GDM1 (cell line): ENCODE measurements at regions not wholly inside any gene's neighbourhood (a gene's known extent, or its start where the extent isn't known, plus 50 kb on each side); places are given as distances from the start of the nearest gene placed in this dataset.
"Not testable (repeated sequence)": the region's sequence is repeated elsewhere in the genome, so short reads cannot be mapped to it uniquely, and the experiment has no call there.

Experiments used
- DNase-seq: peaks from one replicate; lab custom pipeline; 2025; lab: John Stamatoyannopoulos, UW

GRCh38 chr15:38002883-38003477 is 68.5 kb downstream of the TMCO5A start:
- peak; percentile 38 for DNase-seq

DNA sequence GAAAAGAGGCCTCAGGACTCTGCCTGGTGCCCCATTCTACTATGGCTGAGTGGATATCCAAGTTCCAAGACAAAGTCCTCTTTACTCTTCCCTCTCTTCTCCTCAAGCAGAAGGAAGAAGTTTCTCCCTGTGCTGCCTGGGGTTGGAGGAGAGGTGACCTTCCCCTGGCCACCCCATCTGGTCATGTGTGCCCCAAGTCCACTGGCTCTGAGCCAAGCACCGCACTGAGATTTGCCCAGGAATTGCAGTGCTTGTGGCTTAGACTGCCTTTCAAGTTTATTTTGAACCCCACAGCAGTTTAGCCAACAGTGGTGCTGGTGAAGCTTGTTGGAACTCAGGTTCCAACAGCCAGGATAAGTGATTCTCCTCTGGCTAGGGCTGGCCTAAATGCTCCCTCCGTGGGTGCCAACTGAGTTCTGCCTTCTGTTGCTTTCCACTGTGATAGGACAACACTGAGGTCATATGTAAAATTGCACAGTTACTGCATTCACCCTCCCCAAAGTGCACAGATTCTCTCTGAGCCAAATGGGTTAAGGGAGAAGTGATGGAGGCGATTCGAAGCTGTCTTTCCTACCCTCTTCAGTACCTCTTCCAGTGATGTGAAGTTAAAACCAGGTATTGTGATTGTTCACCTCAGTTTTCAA is 69.9 kb downstream of the TMCO5A start:
- no peak for DNase-seq

GRCh38 chr15:38005953-38006808 is 71.7 kb downstream of the TMCO5A start:
- DNase-seq: no peak

- no peak for DNase-seq
Observed at GRCh38 chr15:38010395-38010794, 76.0 kb downstream of the TMCO5A start.

DNA sequence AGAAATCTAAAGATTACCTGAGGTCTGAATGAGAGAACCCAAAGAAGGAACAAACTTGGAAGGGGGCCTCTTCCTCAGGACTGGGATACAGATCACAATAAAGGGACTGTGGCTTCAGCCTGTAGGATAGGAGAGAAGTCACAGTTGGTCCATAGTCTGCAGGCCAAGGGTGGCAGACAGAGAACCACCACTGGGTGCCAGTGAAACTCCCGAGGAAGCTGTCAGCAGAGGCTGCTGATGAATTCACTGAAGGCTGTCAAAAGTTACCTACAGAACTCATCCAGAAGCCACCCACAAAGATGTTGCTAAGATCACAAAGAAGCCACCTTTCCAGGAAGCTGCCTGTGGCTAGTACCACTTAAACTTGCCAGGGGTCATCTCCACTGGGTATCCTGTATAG is 78.5 kb downstream of the TMCO5A start:
- DNase-seq: no peak

- DNase-seq: no peak
Observed at GRCh38 chr15:38017721-38018120, 83.3 kb downstream of the TMCO5A start.

DNA sequence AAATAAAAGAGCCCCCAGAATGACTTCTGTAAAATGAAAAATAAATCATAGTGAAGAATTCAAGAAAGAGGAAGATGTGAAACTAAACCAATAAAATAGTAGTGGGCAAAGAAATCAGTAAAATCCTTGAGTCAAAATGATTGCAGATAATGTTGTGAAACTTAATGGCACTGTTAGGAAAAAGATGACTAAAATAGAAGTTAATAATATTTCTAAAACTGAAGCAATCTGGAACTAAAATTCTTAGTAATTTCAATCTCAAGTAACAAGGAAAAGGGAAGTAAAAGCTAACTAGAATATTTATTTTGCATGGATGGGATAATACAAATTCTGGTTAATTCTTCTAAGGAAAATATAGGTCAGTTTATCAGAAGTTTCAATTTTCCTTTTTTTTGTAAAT is 84.6 kb downstream of the TMCO5A start:
- no peak for DNase-seq

GRCh38 chr15:38021259-38021658 is 86.8 kb downstream of the TMCO5A start:
- DNase-seq: no peak

GRCh38 chr15:38024293-38025091 is 90.1 kb downstream of the TMCO5A start:
- no peak for DNase-seq

GRCh38 chr15:38025656-38026055 is 91.2 kb downstream of the TMCO5A start:
- not testable (repeated sequence) for DNase-seq

GRCh38 chr15:38028869-38029268 is 94.4 kb downstream of the TMCO5A start:
- no peak for DNase-seq

GRCh38 chr15:38029736-38030135 is 95.3 kb downstream of the TMCO5A start:
- DNase-seq: no peak

- DNase-seq: no peak
Observed at GRCh38 chr15:38030609-38031008, 96.2 kb downstream of the TMCO5A start.

- DNase-seq: no peak
Observed at GRCh38 chr15:38035701-38036100, 101.3 kb downstream of the TMCO5A start.

DNA sequence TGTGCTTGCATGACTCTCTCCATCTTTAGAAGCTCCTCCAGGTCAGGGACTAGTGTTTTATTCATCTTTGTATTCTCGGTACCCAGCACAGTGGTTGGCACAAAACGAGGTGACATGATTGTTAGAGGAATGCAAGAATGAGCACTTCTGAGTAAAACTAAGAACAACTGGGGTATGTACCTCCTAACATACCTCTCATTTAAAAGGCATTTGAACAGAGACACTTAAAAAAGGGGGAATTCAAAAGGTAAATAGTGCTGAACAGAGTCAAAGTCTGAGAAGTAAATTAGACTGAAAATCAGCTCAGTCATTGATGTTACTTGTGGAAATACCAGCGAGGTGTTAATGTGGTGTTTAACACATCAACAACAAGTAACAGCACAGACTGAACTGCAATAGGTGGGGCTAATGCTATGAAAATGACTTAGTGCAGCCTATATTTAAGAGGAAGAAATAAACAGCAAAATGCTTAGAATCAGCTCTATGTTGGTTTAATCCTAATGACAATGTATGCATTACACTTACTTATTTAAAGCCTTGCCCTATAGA is 102.4 kb downstream of the TMCO5A start:
- no peak for DNase-seq

DNA sequence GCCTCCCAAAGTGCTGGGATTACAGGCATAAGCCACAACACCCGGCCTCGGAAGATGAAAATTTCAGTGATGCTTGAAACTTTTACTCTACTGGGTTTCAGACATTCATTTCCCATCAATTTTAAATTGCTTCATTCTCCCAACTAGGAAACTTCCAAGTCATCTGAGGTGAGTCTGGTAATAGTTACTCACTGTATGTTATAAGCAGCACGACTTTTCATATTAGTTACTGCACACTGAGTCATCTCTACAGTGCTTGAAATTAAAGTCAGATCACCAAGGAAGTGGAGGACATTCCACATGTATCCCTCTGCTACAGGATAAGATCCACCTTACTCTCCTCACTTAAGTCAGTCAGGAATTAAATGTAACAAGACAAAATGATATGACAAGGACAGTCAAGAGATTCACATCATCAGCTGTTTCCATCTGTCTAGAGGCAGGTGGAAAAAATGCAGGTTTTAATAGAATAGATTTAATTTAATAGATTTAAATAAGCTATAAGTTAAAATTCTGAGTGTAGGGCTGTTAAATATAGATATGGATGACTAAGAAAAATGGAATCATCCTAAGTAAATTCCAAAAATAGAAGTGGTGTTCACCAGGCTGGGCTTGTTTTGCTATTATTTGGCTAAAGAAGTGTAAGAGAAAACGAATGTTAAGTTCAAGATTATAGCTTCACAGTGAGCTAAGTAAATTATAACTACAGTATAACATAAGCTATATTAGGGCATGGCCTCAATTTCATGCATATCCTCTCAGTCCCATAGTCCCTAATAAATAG is 104.4 kb downstream of the TMCO5A start:
- DNase-seq: no peak

DNA sequence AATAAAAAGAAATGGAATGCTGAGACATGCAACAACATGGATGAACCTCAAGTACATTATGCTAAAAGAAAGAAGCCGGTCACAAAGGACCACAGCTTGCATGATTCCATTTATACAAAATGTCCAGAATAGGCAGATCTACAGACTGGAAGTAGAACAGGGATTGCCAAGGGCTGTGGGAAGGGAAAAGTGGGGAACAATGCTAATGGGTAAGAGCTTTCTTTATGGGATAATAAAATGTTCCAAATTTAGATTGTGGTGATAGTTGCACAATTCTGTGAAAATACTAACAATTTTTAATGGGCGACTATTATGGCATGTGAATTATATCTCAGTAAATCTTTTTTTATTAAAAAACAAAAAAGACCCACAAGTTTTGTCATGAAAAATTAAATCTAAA is 106.2 kb downstream of the TMCO5A start:
- DNase-seq: no peak

GRCh38 chr15:38041576-38041975 is 107.1 kb downstream of the TMCO5A start:
- no peak for DNase-seq

DNA sequence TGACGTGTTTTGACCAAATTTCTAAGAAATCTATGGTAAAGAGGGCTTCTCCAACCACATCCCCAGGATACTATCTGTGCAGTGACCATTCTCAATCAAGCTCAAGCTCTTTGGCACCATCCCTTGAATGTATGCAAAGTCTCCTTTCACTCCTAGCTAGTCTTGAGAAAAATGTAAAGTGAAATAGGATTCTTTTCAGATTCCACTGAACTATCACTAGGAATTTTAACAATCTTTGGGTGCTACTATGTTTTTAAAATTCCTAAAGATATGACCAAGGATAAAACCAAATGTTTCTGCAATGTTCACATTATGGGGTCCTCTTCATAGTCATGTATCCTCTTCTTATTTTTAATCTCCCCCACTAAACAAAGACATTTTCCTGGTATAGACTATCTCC is 107.8 kb downstream of the TMCO5A start:
- no peak for DNase-seq

GRCh38 chr15:38042707-38043445 is 108.4 kb downstream of the TMCO5A start:
- DNase-seq: no peak
